Prostate gland (tissue), 2 donors: ENCODE measurements at regions not wholly inside any gene's neighbourhood (a gene's known extent, or its start where the extent isn't known, plus 50 kb on each side); places are given as distances from the start of the nearest gene placed in this dataset.

ENCODE experiments used
- DNase-seq: peaks from one replicate; pipeline ENCODE4 v3.0.0-alpha.2; 2019; ENCODE audit warnings: low spot score
- H3K27ac ChIP-seq, 2 donors: fragments of 200-600 bp; sonication (generic); 2 replicates each; pipeline ENCODE4 v1.5.1; 2017 to 2019
- H3K27me3 ChIP-seq: fragments of 200-600 bp; sonication (generic); replicated peaks from 2 replicates; pipeline ENCODE4 v1.5.1; 2019; ENCODE audit not compliant: insufficient read depth
- H3K36me3 ChIP-seq, 2 donors: fragments of 200-600 bp; sonication (generic); 1 replicate in 1 of 2; 2 replicates in 1 of 2; pipeline versions ENCODE4 v1.5.1 to v1.8.1; 2017 to 2019
- H3K4me1 ChIP-seq: fragments of 200-600 bp; sonication (generic); replicated peaks from 2 replicates; pipeline ENCODE4 v1.5.1; 2019
- H3K4me3 ChIP-seq, 2 donors: fragments of 200-600 bp; sonication (generic); 2 replicates each; pipeline ENCODE4 v1.5.1; 2017 to 2019
- H3K9me3 ChIP-seq: fragments of 200-600 bp; sonication (generic); 2 replicates; pipeline ENCODE4 v1.5.1; 2017
- CTCF ChIP-seq, 4 experiments: fragments of 200-600 bp in 2 of 4; fragments of 450-650 bp in 2 of 4; sonication (generic) in 2 of 4; IDR thresholded peaks; 1 replicate in 3 of 4; 2 replicates in 1 of 4; pipeline ENCODE4 v1.5.1; 2016 to 2019; ENCODE audit warnings: antibody characterized with exemption in 4 of 4, mild to moderate bottlenecking in 2 of 4, moderate library complexity in 2 of 4
- POLR2A ChIP-seq: fragments of 450-650 bp; IDR thresholded peaks from one replicate; pipeline ENCODE4 v1.6.1; 2016; ENCODE audit warnings: antibody characterized with exemption, mild to moderate bottlenecking
- POLR2AphosphoS5 ChIP-seq: sonication (generic); formaldehyde crosslinking; IDR thresholded peaks from one replicate; pipeline ENCODE4 v1.6.1; 2017; ENCODE audit warnings: antibody characterized with exemption
- WGBS: methylation state at CpG from one replicate; pipeline ENCODE4 v1.1.5; 2018; 5-methylcytosine and 5-hydroxymethylcytosine counted together
- intact Hi-C: fragments of 100-400 bp; cut with DNase I; formaldehyde crosslinking; loops from one replicate; pipeline ENCODE4 v1.14.2; 2022

- DNase-seq = no peak
Measured at GRCh38 chr16:85524630-85525419, 88.3 kb upstream of the GSE1 start.

GRCh38 chr16:85525420-85526184 is 87.5 kb upstream of the GSE1 start:
- intact Hi-C loops = no loop called here

More at GRCh38 chr16:85524630-85525419, 88.3 kb upstream of the GSE1 start:
- intact Hi-C loops = no loop called here
- no peaks in the 10 kb centered on the region for H3K36me3 ChIP-seq
- H3K4me1 ChIP-seq = peaks cover 28% of the 10 kb centered on the region
- TF ChIP-seq CTCF (IDR thresholded peaks at IDR 0.05) = no peak
- no peak for TF ChIP-seq POLR2AphosphoS5
- no peak for TF ChIP-seq POLR2A
- no peaks in the 10 kb centered on the region for H3K9me3 ChIP-seq
- no peaks in the 10 kb centered on the region for H3K27me3 ChIP-seq
- 77% methylated on average over 22 of the region's 29 CpGs for WGBS
- H3K27ac ChIP-seq = no peak overlapping the region
- no peak overlapping the region for H3K4me3 ChIP-seq

GRCh38 chr16:85526185-85526974 is 86.7 kb upstream of the GSE1 start:
- DNase-seq = no peak
- 94% methylated on average over 20 of the region's 20 CpGs for WGBS
- H3K27me3 ChIP-seq = no peaks in the 10 kb centered on the region
- peaks cover 19% of the 10 kb centered on the region for H3K4me1 ChIP-seq
- no peak overlapping the region for H3K4me3 ChIP-seq
- no peak overlapping the region for H3K27ac ChIP-seq
- no peaks in the 10 kb centered on the region for H3K9me3 ChIP-seq
- intact Hi-C loops = no loop called here
- no peak for TF ChIP-seq CTCF (IDR thresholded peaks at IDR 0.05)
- TF ChIP-seq POLR2AphosphoS5 = no peak
- no peak for TF ChIP-seq POLR2A
- H3K36me3 ChIP-seq = no peaks in the 10 kb centered on the region

More at GRCh38 chr16:85525420-85526184, 87.5 kb upstream of the GSE1 start:
- Histone ChIP-seq H3K36me3 (no peaks in the 10 kb centered on the region), H3K9me3 (no peaks in the 10 kb centered on the region), H3K4me3 (no peak overlapping the region), H3K27me3 (no peaks in the 10 kb centered on the region), H3K27ac (no peak overlapping the region), H3K4me1 (peaks cover 26% of the 10 kb centered on the region)
- 92% methylated on average over 12 of the region's 12 CpGs for WGBS
- TF ChIP-seq POLR2AphosphoS5 (no peak), POLR2A (no peak), CTCF (IDR thresholded peaks at IDR 0.05) (no peak)
- no peak for DNase-seq

GRCh38 chr16:85527042-85527766 is 85.9 kb upstream of the GSE1 start:
- intact Hi-C loops = no loop called here
- DNase-seq = no peak
- WGBS = 77% methylated on average over 41 of the region's 41 CpGs

More at GRCh38 chr16:85527042-85527766, 85.9 kb upstream of the GSE1 start:
- Histone ChIP-seq H3K27ac (no peak overlapping the region), H3K4me3 (no peak overlapping the region), H3K9me3 (no peaks in the 10 kb centered on the region), H3K4me1 (peaks cover 14% of the 10 kb centered on the region), H3K36me3 (no peaks in the 10 kb centered on the region), H3K27me3 (no peaks in the 10 kb centered on the region)
- TF ChIP-seq POLR2A = no peak
- TF ChIP-seq CTCF (IDR thresholded peaks at IDR 0.05) = no peak
- TF ChIP-seq POLR2AphosphoS5 = no peak
